Epithelial cell of esophagus (primary cell): ENCODE measurements at regions not wholly inside any gene's neighbourhood (a gene's known extent, or its start where the extent isn't known, plus 50 kb on each side); places are given as distances from the start of the nearest gene placed in this dataset.
"Not testable (repeated sequence)": the region's sequence is repeated elsewhere in the genome, so short reads cannot be mapped to it uniquely, and the experiment has no call there.

ENCODE experiments used
- DNase-seq: peaks from one replicate; pipeline ENCODE4 v3.0.0; 2010; ENCODE audit warnings: low read depth
- H3K4me3 ChIP-seq: 2 replicates; pipeline ENCODE4 v1.5.1; 2011; ENCODE audit warnings: mild to moderate bottlenecking, low read length, control low read depth
- CTCF ChIP-seq: IDR thresholded peaks from 2 replicates; pipeline ENCODE4 v1.5.1; 2011; ENCODE audit warnings: low read depth, mild to moderate bottlenecking, low read length, control low read depth, inconsistent platforms; ENCODE audit not compliant: insufficient read depth; ENCODE audit errors: missing control alignments

GRCh38 chr5:10109299-10109698, 140.4 kb downstream of the ATPSCKMT start:
- no peak overlapping the region for H3K4me3 ChIP-seq
- no peak for DNase-seq
- TF ChIP-seq CTCF = no peak

- no peak overlapping the region for H3K4me3 ChIP-seq
- TF ChIP-seq CTCF = no peak
- peak; percentile 35 for DNase-seq
Observed at GRCh38 chr5:10106806-10107205, 142.9 kb downstream of the ATPSCKMT start.

- DNase-seq = no peak
- TF ChIP-seq CTCF = no peak
- no peak overlapping the region for H3K4me3 ChIP-seq
Observed at GRCh38 chr5:10106285-10106684, 143.4 kb downstream of the ATPSCKMT start.

- no peak overlapping the region for H3K4me3 ChIP-seq
- DNase-seq = no peak
- TF ChIP-seq CTCF = no peak
Observed at GRCh38 chr5:10102706-10103497, 146.8 kb downstream of the ATPSCKMT start.

- not testable (repeated sequence) for DNase-seq, H3K4me3 ChIP-seq
Observed at GRCh38 chr5:10102235-10102634, 147.5 kb downstream of the ATPSCKMT start.

GRCh38 chr5:10099548-10099947, 150.1 kb downstream of the ATPSCKMT start:
- TF ChIP-seq CTCF = no peak
- H3K4me3 ChIP-seq = no peak overlapping the region
- DNase-seq = no peak

- H3K4me3 ChIP-seq = no peak overlapping the region
- no peak for TF ChIP-seq CTCF
- DNase-seq = no peak
Observed at GRCh38 chr5:10091701-10092100, 158.0 kb downstream of the ATPSCKMT start.
